ENCODE measurements at regions not wholly inside any gene's neighbourhood (a gene's known extent, or its start where the extent isn't known, plus 50 kb on each side); places are given as distances from the start of the nearest gene placed in this dataset.
"Not testable (repeated sequence)": the region's sequence is repeated elsewhere in the genome, so short reads cannot be mapped to it uniquely, and the experiment has no call there.

- H2AFZ ChIP-seq (ENCODE audit: insufficient read depth, low read depth, low read length, poor library complexity, severe bottlenecking), result no peak overlapping the region
- H3K27ac ChIP-seq (ENCODE audit: low read length in 2 of 2), result no peak overlapping the region
- no peaks in the 10 kb centered on the region for H3K36me3 ChIP-seq (replicated peaks in 1 of 2; ENCODE audit: control extremely low read depth in 1 of 2, control insufficient read depth in 1 of 2, extremely low read depth in 1 of 2, insufficient read depth in 2 of 2, low read length in 1 of 2)
- TF ChIP-seq CTCF (IDR thresholded peaks at IDR 0.05), result no peak
- TF ChIP-seq EZH2 (IDR thresholded peaks at IDR 0.05; ENCODE audit: borderline replicate concordance, insufficient read depth, low read depth, low read length, poor library complexity, severe bottlenecking), result no peak
- Mint-ChIP-seq H3K4me3 (no peak overlapping the region), H3K9me3 (ENCODE audit: insufficient read depth) (peaks cover 5% of the 10 kb centered on the region), H3K27me3 (no peaks in the 10 kb centered on the region), H3K27ac (no peak overlapping the region), H3K4me1 (no peaks in the 10 kb centered on the region)
- intact Hi-C loops (cut with micrococcal nuclease), result no loop called here
- H4K20me1 ChIP-seq (ENCODE audit: control insufficient read depth, insufficient read depth, low read length, poor library complexity, severe bottlenecking), result no peaks in the 10 kb centered on the region
- H3K4me3 ChIP-seq (ENCODE audit: control extremely low read depth in 1 of 5, extremely low read depth in 1 of 5, insufficient read depth in 1 of 5, low read depth in 2 of 5, low read length in 4 of 5), result no peak overlapping the region
- ChIA-PET CTCF (no interaction called here), POLR2A (no interaction called here)
- 88% methylated on average over 1 of the region's 1 CpG for WGBS (ENCODE audit: insufficient coverage)
- H3K79me2 ChIP-seq (ENCODE audit: control insufficient read depth, insufficient read depth, low read length), result no peaks in the 10 kb centered on the region
- ATAC-seq (ENCODE audit: low read depth) (no peak), DNase-seq (no peak)
- peaks cover 0 to 3% (median 0%) of the 10 kb centered on the region in 3 donors for H3K9me3 ChIP-seq (ENCODE audit: control extremely low read depth in 1 of 3, control insufficient read depth in 2 of 3, insufficient read depth in 1 of 3, low read length in 2 of 3)
- H3K9ac ChIP-seq (ENCODE audit: low read length), result no peak overlapping the region
- H3K4me1 ChIP-seq (ENCODE audit: control insufficient read depth in 2 of 2, insufficient read depth in 2 of 2, low read length in 2 of 2), result no peaks in the 10 kb centered on the region
- H3K27me3 ChIP-seq (replicated peaks in 1 of 4; ENCODE audit: control extremely low read depth in 1 of 4, control insufficient read depth in 3 of 4, insufficient read depth in 4 of 4, low read length in 3 of 4), result no peaks in the 10 kb centered on the region
- H3K4me2 ChIP-seq (replicated peaks; ENCODE audit: low read depth, low read length, poor library complexity, severe bottlenecking), result no peak overlapping the region
Measured at GRCh38 chr3:75863130-75863529, 77.8 kb upstream of the ZNF717 start.

DNA sequence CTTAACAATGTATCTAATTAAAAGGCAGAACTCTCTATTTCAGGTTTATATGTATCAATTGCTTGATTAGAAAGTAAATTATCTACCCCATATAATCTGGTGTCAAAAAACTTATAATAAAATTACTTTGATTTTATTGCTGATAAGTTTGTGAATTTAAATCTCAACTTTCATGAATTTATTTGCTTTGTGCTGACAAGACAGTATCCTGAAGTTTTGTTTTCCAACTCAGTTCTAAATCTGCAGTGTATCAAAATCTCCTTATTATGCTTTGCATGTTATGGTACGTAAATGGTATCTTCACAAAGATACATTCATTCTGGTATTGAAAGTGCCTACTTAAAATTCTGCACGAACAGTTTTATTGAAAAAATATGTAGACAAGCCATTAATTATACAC is 78.5 kb upstream of the ZNF717 start:
- ATAC-seq (ENCODE audit: low read depth) (no peak), DNase-seq (no peak)
- Histone ChIP-seq H2AFZ (ENCODE audit: insufficient read depth, low read depth, low read length, poor library complexity, severe bottlenecking) (no peak overlapping the region), H3K4me1 (ENCODE audit: control insufficient read depth in 2 of 2, insufficient read depth in 2 of 2, low read length in 2 of 2) (no peaks in the 10 kb centered on the region), H3K9me3 (ENCODE audit: control extremely low read depth in 1 of 3, control insufficient read depth in 2 of 3, insufficient read depth in 1 of 3, low read length in 2 of 3) (peaks cover 0 to 3% (median 0%) of the 10 kb centered on the region in 3 donors), H3K4me3 (ENCODE audit: control extremely low read depth in 1 of 5, extremely low read depth in 1 of 5, insufficient read depth in 1 of 5, low read depth in 2 of 5, low read length in 4 of 5) (no peak overlapping the region), H3K27me3 (replicated peaks in 1 of 4; ENCODE audit: control extremely low read depth in 1 of 4, control insufficient read depth in 3 of 4, insufficient read depth in 4 of 4, low read length in 3 of 4) (no peaks in the 10 kb centered on the region), H4K20me1 (ENCODE audit: control insufficient read depth, insufficient read depth, low read length, poor library complexity, severe bottlenecking) (no peaks in the 10 kb centered on the region), H3K79me2 (ENCODE audit: control insufficient read depth, insufficient read depth, low read length) (no peaks in the 10 kb centered on the region), H3K4me2 (replicated peaks; ENCODE audit: low read depth, low read length, poor library complexity, severe bottlenecking) (no peak overlapping the region), H3K27ac (ENCODE audit: low read length in 2 of 2) (no peak overlapping the region), H3K9ac (ENCODE audit: low read length) (no peak overlapping the region), H3K36me3 (replicated peaks in 1 of 2; ENCODE audit: control extremely low read depth in 1 of 2, control insufficient read depth in 1 of 2, extremely low read depth in 1 of 2, insufficient read depth in 2 of 2, low read length in 1 of 2) (no peaks in the 10 kb centered on the region)
- WGBS (ENCODE audit: insufficient coverage), result no CpG with 5 or more reads among the region's 2 CpGs
- Mint-ChIP-seq H3K9me3 (ENCODE audit: insufficient read depth) (peaks cover 5% of the 10 kb centered on the region), H3K4me3 (no peak overlapping the region), H3K27me3 (no peaks in the 10 kb centered on the region), H3K27ac (no peak overlapping the region), H3K4me1 (no peaks in the 10 kb centered on the region)
- TF ChIP-seq EZH2 (IDR thresholded peaks at IDR 0.05; ENCODE audit: borderline replicate concordance, insufficient read depth, low read depth, low read length, poor library complexity, severe bottlenecking) (no peak), CTCF (IDR thresholded peaks at IDR 0.05) (no peak)
- POLR2A ChIA-PET, result no interaction called here
- intact Hi-C loops (cut with micrococcal nuclease), result no loop called here
- CTCF ChIA-PET, result no interaction called here

DNA sequence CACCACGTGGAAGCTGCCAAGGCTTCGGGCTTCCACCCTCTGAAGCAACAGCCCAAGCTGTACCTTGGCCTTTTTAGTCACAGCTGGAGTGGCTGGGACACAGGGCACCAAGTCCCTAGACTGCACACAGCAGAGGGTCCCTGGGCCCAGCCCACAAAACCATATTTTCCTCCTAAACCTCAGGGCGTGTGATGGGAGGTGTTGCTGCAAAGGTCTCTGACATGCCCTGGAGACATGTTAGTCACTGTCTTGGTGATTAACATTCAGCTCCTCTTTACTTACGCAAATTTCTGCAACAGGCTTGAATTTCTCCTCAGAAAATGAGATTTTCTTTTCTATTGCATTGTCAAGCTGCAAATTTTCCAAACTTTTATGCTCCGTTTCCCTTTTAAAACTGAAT is 98.4 kb upstream of the ZNF717 start:
- H3K9me3 ChIP-seq (ENCODE audit: control extremely low read depth in 1 of 3, control insufficient read depth in 2 of 3, insufficient read depth in 1 of 3, low read length in 2 of 3); H2AFZ ChIP-seq (ENCODE audit: insufficient read depth, low read depth, low read length, poor library complexity, severe bottlenecking); H3K4me2 ChIP-seq (replicated peaks; ENCODE audit: low read depth, low read length, poor library complexity, severe bottlenecking); H3K4me3 Mint-ChIP-seq; ATAC-seq (ENCODE audit: low read depth); H4K20me1 ChIP-seq (ENCODE audit: control insufficient read depth, insufficient read depth, low read length, poor library complexity, severe bottlenecking); H3K27me3 ChIP-seq (replicated peaks in 1 of 4; ENCODE audit: control extremely low read depth in 1 of 4, control insufficient read depth in 3 of 4, insufficient read depth in 4 of 4, low read length in 3 of 4); H3K36me3 ChIP-seq (replicated peaks in 1 of 2; ENCODE audit: control extremely low read depth in 1 of 2, control insufficient read depth in 1 of 2, extremely low read depth in 1 of 2, insufficient read depth in 2 of 2, low read length in 1 of 2); H3K9me3 Mint-ChIP-seq (ENCODE audit: insufficient read depth); H3K9ac ChIP-seq (ENCODE audit: low read length); H3K4me1 Mint-ChIP-seq; DNase-seq; H3K27ac ChIP-seq (ENCODE audit: low read length in 2 of 2); H3K79me2 ChIP-seq (ENCODE audit: control insufficient read depth, insufficient read depth, low read length); H3K27ac Mint-ChIP-seq; POLR2A ChIA-PET; H3K4me1 ChIP-seq (ENCODE audit: control insufficient read depth in 2 of 2, insufficient read depth in 2 of 2, low read length in 2 of 2); H3K27me3 Mint-ChIP-seq; H3K4me3 ChIP-seq (ENCODE audit: control extremely low read depth in 1 of 5, extremely low read depth in 1 of 5, insufficient read depth in 1 of 5, low read depth in 2 of 5, low read length in 4 of 5); intact Hi-C loops (cut with micrococcal nuclease); CTCF ChIA-PET: not testable (repeated sequence)
- WGBS (ENCODE audit: insufficient coverage), result 72% methylated on average over 4 of the region's 5 CpGs
